ENCODE measurements at regions not wholly inside any gene's neighbourhood (a gene's known extent, or its start where the extent isn't known, plus 50 kb on each side); places are given as distances from the start of the nearest gene placed in this dataset.
"Not testable (repeated sequence)": the region's sequence is repeated elsewhere in the genome, so short reads cannot be mapped to it uniquely, and the experiment has no call there.

DNA sequence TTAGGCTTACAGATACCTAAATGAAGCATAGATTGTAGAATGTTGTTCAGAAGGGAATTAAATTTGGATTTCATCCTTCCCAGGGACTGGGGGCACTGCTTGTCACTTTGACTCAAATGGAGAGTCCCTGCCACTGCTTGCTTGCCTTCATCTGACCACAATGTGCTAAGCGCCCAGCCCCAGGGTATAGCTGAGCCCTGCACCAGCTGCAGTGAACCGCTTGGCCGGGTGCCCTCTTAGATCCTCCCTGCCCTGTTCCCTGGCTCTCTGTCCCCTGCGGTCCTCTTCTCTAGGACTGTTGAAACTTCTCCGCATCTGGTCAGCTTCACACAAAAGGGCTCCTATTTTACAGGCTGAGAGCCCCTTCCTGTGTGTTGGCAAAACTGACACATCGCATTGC lies 170.9 kb downstream of the BCL2L11 start:
- not testable (repeated sequence) for DNase-seq

DNA sequence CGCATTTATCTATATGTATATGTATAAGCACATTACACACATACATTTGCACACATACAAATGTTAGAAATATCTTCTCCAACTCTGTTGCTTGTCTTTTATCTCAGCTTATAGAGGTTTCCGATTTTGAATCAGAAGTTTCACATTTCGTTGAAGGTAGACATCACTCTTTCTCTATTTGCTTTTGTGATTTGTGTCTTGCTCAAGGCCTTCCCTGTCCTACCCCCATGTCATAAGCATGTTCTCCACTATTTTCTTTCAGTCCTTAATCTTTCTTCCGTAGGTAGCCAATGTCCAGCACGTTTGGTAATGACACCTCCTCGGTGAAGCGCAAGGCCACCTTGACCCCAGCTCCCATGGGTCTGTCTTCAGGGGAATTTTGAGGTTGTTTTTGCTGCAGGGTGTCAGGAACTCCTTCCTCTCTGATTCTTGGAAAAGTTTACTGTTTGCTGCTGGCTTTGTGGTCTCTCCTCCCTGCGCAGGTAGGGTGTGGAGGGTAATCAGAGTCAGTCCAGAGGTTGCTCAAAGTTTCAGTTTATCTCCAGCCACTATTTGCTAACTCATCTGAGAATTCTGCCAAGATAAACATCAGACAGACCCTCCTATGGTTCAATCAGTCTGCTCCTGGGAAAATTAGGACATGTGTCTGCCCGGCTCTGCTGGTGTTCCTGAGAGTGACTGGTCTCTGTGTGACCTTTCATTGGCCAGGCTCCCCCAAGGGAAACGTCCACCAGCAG lies 171.7 kb downstream of the BCL2L11 start:
- not testable (repeated sequence) for DNase-seq

DNA sequence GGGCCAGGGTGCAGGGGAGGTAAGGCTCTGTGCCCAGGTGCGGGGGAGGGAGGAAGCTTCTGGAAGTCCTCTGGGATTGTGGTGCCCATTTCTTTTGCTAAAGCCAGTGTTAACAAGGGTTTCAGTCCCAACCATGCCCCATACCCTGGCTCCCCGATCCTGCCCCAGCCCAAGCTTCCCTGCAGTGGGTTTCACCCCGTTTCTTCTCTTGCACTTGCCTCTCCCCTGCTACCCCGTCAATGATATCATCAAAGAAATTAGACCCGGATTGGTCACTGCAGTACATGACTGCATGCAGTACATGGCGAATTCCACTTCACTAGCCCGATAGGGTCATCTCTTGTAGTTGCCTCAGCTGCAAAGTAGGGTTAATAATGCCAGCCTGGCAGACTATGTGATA lies 174.0 kb downstream of the BCL2L11 start:
- not testable (repeated sequence) for DNase-seq

DNA sequence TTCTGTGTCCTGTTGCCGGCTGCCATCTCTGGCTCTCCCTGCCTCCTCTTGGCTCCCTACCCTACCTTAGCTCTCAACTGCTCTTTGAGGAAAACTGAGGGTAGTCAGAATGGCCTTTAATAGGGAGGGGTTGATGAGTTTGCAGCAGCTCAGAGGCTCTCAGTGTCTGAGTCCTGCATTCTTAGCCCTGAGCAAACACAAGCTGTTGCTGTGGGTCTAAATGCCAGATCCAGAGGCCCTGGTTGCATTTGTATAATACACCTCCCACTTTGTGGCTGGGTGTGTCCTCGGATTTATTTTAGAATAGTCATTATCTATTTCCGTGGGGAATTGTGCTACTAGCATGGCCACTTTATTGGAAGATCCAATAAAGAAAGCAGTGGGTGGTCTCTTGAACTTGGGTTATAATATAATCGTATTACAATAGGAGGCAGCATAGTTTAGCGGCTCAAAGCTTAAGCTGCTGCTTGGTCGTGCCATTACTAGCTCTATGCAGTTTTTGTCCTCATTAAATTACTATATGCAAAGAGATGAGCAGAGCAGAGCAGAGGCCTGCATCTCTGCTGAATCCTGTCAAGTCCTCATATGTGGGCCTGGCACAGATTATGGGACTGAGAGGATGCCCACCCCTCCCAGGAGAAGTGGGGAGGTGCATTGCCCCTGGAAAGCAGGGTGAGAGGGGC lies 175.5 kb downstream of the BCL2L11 start:
- not testable (repeated sequence) for DNase-seq

DNA sequence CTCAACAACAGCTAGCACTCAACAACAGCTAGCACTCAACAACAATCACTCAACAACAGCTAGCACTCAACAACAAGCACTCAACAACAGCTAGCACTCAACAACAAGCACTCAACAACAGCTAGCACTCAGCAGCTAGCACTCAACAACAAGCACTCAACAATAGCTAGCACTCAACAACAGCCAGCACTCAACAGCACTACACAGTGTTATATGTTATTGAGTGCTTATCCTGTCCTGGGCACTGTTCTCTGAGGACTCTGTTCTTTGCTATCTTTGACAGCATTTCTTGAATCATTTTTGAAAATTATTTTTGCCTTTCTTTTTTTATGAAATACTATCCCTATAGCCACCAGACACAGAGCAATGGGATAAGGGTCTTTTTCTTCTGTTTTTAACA lies 176.4 kb downstream of the BCL2L11 start:
- DNase-seq, result not testable (repeated sequence)

DNA sequence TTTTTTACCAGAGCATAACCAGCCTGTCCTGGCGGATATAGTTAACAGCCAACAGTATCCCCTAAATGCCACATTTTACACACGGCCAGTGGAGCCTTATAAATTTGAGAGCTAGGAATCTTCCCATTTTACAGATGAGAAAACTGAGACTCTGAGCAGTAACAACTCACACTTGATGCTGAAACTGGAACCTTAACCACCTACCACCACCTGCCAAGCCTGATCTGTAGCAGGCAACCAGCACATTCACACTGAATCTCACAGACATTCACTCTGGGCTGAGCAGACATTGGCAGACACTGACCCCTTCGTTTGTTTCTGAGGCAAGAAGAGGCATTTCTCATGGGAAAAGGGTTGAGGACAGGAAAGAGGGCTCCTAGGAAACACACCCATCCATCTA lies 178.2 kb downstream of the BCL2L11 start:
- DNase-seq, result not testable (repeated sequence)

- DNase-seq, result not testable (repeated sequence)
Observed at GRCh38 chr2:111299635-111300034, 178.9 kb downstream of the BCL2L11 start.

DNA sequence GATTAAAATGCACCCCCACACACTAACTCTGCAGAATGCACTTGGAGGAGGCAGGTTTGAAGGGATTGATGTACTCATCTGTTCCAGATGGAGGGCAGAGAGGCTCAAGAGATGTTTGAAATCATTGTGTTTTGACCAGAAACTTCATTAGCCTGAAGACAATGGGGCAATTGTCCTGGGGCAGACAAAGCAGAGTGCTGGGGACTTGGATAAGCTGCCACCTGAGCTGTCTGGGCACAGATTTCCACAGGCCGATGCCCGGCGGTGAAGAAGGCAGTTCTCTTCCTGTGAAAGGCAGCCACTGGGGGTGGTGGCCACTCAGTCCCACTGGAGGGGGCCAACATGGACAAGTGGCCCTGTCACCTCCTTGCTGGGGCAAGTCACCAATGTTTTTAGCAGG lies 181.0 kb downstream of the BCL2L11 start:
- DNase-seq, result not testable (repeated sequence)

DNA sequence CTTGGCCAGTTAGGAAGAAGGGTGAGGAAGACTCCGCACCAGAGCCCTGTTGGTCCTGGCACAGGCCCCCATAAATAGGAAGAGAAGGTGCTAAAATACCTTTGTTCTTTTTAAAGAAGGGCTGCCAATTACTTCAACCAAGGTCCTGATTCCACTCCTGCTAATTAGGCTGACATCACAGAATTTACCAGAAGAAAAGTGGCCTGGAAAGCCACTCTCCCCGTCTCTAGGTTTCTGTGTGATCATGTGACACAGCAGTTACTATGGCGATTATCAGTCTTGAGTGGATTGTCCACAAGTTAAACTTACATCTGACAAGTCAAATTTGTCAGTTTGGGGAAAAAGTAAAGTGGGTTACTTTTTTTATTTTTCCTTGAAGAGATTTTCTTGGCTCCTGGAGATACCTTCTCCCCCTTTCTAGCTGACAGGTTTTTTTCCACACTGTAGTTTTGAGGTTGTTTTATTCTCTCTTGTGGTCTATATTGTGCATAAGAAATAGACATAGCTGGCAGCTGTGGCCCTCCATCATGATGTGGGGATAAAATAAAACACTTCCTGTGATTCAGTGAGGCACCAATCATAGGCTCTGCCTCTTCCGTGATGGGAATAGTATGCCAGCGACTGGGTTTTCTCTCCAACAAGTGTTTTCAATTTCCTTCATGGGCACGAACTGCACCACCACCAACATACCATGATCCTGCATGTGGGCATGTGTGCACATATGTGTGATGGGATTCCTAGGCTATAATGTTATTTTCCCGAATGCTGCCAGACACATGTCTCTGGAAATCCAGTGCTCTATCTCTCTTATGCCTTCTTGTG lies 181.9 kb downstream of the BCL2L11 start:
- DNase-seq, result not testable (repeated sequence)

GRCh38 chr2:111307302-111307701 lies 186.6 kb downstream of the BCL2L11 start:
- not testable (repeated sequence) for DNase-seq

GRCh38 chr2:111309231-111310075 lies 188.7 kb downstream of the BCL2L11 start:
- DNase-seq, result not testable (repeated sequence)

- DNase-seq, result not testable (repeated sequence)
Observed at GRCh38 chr2:111310395-111310794, 189.7 kb downstream of the BCL2L11 start.

DNA sequence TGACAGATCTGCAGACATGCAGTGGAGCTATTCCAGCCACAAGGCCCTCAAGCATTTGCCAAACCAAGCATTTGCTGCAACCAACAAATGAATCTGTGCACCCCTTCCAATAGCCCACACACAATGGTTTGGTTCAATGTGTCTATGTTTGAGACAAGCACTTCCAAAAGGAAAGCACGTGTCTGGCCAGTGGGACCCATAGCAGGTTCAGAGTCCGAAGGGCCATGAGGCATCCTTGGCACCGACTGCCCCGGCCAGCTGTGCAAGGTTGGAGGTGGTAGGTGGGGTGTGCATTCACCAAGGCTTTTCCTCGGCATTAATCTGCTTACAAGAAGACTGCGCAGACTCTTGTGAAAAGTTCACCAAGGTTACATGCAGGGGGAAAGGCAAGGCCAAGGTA lies 190.9 kb downstream of the BCL2L11 start:
- not testable (repeated sequence) for DNase-seq

DNA sequence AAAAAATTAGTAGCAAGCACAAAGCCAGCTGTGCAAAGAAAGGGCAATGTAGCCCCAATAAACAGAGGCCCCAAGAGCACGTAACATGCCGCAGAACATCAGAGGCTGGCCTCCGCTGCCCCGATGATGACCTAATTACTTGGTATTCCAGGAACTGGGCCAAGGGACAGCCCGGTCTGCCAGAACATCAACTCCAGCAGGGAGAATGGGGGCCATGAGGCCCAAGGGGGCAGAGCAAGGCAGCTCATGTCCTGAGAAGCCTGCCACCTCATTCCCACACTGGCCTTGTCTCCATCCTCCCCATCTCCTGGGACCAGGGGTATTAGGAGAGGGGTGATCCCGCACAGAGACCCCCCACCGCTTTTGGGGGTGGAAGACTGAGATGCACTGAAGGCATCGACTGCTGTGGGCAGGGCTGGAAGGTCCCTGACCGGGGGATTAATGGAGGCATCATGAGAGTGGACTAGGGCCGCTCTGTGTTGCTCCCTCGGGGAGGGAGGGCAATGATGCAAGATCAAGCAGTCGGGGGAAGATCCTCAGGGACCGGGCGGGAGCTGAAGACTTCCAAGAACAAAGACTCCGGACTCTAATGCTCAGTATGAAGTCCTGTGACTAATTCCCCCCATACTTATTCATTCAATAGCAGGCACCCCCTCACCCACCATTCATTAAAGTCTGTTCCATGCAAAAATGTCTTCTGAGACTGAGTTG lies 192.3 kb downstream of the BCL2L11 start:
- not testable (repeated sequence) for DNase-seq

DNA sequence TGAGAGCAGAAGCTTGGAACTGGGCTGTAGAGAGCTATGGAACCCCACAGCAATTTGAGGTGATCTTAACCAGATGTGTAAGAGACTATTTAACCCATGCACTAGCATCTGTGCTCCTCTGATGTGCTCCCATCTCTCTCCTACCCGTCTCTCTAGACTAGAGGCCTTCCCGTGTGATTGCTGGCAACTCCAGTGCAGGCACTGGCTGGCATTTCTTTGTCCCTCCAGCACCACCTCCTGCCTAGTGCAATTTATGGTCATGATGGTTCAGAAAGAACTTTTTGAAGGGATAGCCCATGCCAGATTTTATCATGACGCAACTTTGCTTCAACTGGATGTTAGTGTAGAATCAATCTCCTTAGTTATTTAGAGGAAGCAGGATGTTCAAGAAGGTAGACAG lies 193.0 kb downstream of the BCL2L11 start:
- not testable (repeated sequence) for DNase-seq

- not testable (repeated sequence) for DNase-seq
Observed at GRCh38 chr2:111315188-111315917, 194.6 kb downstream of the BCL2L11 start.

DNA sequence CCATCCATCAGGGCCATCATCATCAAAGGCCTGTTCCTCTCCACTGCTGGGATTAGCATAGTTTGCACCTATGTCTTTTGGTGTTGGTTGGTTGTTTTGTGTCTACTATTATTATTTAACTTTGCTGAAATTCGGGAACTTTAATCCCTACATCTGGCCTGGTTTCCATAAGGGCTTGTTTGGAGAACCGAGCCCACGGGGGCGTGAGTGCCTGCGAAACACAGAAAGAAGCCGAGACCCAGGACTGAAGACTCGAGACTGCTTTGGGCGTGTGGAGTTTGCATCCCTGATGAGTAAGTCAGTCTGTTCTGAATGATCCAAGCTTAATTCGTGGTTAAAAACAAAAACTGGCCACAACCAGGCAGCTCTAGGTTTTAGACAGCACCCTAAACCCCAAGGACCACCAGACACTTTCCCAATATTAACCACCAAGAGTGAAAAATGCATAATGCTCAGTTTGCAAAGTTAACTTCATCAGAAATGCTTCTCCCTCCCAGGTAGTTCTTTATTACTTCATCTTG lies 195.6 kb downstream of the BCL2L11 start:
- not testable (repeated sequence) for DNase-seq

DNA sequence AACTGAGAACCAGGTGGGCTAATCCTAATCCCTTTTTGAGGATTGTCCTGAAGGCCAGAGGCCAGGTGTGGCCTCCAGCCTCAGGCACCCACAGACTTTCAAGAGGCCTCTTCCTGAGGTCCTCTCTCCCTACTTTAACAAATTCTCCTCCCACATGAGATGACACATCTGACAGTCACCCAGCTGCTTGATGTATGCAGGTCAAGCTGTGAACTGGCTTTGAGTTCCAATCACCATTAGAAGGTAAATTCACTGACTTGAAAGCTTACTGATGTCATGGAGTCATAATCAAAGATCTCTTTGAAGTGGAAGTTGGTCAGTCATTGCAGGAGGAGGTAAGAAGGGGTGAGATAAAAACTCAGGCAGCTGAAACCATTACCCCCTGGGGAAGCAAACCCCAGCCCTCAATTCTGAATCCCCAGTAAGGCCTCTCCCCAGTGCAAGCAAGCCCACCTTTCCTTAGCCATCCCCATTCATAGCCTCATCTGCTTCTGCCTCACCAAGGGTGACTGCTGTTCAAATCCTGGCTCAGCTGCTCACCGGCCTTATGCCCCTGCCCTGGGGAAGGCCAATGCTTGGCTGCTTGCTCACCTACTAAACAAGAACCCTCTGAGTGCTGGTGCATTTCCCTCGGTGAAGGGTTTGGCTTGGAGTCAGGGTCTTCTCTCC lies 196.3 kb downstream of the BCL2L11 start:
- not testable (repeated sequence) for DNase-seq

DNA sequence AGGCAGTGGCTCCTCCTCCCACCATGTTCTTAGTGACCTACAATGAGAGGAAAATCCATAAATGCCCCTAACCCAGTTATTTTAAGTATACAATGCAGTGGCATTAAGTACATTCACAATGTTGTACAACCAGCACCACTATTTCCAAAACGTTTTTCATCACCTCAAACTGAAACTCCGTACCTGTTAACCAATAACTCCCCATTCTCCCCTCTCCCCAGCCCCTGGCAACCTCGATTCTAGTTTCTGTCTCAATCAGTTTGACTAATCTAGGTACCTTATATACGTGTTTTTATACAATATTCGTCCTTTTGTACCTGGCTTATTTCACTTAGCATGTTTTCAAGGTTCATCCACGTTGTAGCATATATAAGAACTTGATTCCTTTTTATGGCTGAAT lies 198.8 kb downstream of the BCL2L11 start:
- not testable (repeated sequence) for DNase-seq

DNA sequence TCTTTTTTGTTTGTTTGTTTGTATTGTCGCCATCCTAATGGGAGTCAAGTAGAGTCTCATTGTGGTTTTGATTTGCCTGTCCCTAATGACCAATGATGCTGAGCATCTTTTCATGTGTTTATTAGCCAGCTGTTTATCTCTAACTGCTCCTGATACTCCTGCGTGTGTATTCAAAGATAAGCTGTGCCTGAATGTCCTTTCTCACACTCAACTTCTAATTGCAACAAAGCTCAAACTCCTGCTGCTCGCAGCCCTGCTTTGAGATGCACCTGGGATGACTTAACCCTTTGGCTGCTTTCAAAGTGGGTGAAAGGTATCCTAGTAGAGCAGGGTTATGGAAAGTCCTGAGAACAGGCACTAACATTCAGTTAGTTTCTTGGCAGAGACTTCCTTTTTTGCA lies 199.6 kb downstream of the BCL2L11 start:
- not testable (repeated sequence) for DNase-seq
